Activated CD8-positive, alpha-beta T cell treated with anti-CD3 and anti-CD28 coated beads for 36 hours (primary cell): ENCODE measurements at regions not wholly inside any gene's neighbourhood (a gene's known extent, or its start where the extent isn't known, plus 50 kb on each side); places are given as distances from the start of the nearest gene placed in this dataset.

Experiments used
- ATAC-seq: fragments of 200-7000 bp; cut with Tn5 transposase; one replicate; pipeline ENCODE4 v1.10.0; 2021; ENCODE audit warnings: mild to moderate bottlenecking, moderate library complexity
- CTCF ChIA-PET: fragments of 350-600 bp; sonication (Branson Sonifier 250); formaldehyde crosslinking; loops from one replicate; lab custom pipeline; 2021; ENCODE audit warnings: antibody characterized with exemption; lab: Charles Lee
- POLR2A ChIA-PET: fragments of 350-600 bp; sonication (Branson Sonifier 250); formaldehyde crosslinking; loops from one replicate; lab custom pipeline; 2021; ENCODE audit warnings: antibody characterized with exemption; lab: Charles Lee
- DNase-seq: peaks from one replicate; pipeline ENCODE4 v3.0.0-alpha.2; 2020
- H3K27ac Mint-ChIP-seq: one replicate; pipeline ENCODE4 v1.8.0; 2021; ENCODE audit warnings: mild to moderate bottlenecking, mixed read lengths
- H3K27me3 Mint-ChIP-seq: one replicate; pipeline ENCODE4 v1.8.0; 2021; ENCODE audit warnings: mixed read lengths
- H3K36me3 Mint-ChIP-seq: one replicate; pipeline ENCODE4 v1.8.0; 2021; ENCODE audit warnings: low read depth, mixed read lengths
- H3K4me1 Mint-ChIP-seq: one replicate; pipeline ENCODE4 v1.8.0; 2021; ENCODE audit warnings: low read depth, mixed read lengths
- H3K4me3 Mint-ChIP-seq: one replicate; pipeline ENCODE4 v1.8.0; 2021; ENCODE audit warnings: mild to moderate bottlenecking, moderate library complexity, mixed read lengths
- H3K9me3 Mint-ChIP-seq: one replicate; pipeline ENCODE4 v1.8.0; 2021; ENCODE audit warnings: mixed read lengths
- intact Hi-C: fragments of 100-400 bp; cut with micrococcal nuclease; formaldehyde crosslinking; loops from one replicate; pipeline ENCODE4 v1.10.0; 2022
- TF ChIP-seq, protein P1 (sequence below): fragments of 200-600 bp; IDR thresholded peaks from one replicate; pipeline ENCODE4 v1.8.0; 2022; ENCODE audit warnings: antibody characterized with exemption, mild to moderate bottlenecking

DNA sequence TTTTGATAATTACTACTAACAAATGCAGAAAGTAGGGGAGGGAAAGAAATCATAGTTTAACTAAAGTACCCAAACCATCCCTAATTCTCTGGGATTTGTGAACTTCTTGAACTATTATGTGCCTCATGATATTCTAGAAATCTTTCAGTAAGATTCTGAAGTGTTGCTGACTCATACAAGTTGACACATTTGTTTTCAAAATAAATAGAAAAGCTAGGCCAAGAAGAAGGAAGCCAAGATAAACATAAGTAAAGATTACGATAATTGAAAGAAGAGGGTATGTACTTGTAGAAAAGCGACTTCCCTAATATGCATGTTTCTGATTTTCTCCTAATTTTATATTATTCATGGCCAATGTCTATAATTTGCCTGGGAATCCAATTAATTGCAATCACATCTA, 140.7 kb downstream of the TMSB4Y start:
- H3K36me3 Mint-ChIP-seq = peaks cover 9% of the 10 kb centered on the region
- H3K27me3 Mint-ChIP-seq = no peaks in the 10 kb centered on the region
- no peak for ATAC-seq
- intact Hi-C loops = no loop called here
- H3K27ac Mint-ChIP-seq = no peak overlapping the region
- CTCF ChIA-PET = no interaction called here
- POLR2A ChIA-PET = no interaction called here
- TF ChIP-seq, protein P1, sequence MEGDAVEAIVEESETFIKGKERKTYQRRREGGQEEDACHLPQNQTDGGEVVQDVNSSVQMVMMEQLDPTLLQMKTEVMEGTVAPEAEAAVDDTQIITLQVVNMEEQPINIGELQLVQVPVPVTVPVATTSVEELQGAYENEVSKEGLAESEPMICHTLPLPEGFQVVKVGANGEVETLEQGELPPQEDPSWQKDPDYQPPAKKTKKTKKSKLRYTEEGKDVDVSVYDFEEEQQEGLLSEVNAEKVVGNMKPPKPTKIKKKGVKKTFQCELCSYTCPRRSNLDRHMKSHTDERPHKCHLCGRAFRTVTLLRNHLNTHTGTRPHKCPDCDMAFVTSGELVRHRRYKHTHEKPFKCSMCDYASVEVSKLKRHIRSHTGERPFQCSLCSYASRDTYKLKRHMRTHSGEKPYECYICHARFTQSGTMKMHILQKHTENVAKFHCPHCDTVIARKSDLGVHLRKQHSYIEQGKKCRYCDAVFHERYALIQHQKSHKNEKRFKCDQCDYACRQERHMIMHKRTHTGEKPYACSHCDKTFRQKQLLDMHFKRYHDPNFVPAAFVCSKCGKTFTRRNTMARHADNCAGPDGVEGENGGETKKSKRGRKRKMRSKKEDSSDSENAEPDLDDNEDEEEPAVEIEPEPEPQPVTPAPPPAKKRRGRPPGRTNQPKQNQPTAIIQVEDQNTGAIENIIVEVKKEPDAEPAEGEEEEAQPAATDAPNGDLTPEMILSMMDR = no peak
- H3K4me3 Mint-ChIP-seq = no peak overlapping the region
- peaks cover 10% of the 10 kb centered on the region for H3K9me3 Mint-ChIP-seq
- no peak for DNase-seq
- no peaks in the 10 kb centered on the region for H3K4me1 Mint-ChIP-seq

DNA sequence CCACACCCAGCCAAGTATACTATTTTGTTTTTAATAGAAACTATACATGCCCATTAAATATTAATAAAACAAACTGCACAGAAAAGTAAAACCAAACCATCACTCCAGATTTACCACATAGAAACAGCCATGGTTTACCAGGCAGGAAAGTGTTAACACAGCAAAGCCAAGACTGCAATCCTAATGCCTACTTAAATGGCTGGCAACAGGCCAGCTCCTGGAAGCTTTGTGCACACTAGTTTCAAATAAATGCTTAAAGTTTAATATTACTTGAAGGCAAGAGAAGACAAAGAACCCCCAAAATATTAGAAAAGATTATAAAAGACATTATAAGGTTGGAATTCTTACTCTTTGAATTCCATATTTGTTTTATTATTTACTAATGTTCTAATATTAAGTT, 141.0 kb downstream of the VCY start:
- intact Hi-C loops = no loop called here
- Mint-ChIP-seq H3K4me3 (no peak overlapping the region), H3K27me3 (no peaks in the 10 kb centered on the region), H3K27ac (no peak overlapping the region), H3K36me3 (peaks cover 9% of the 10 kb centered on the region), H3K9me3 (peaks cover 10% of the 10 kb centered on the region), H3K4me1 (no peaks in the 10 kb centered on the region)
- CTCF ChIA-PET = no interaction called here
- TF ChIP-seq, protein P1 = no peak
- POLR2A ChIA-PET = no interaction called here
- DNase-seq = no peak
- no peak for ATAC-seq

DNA sequence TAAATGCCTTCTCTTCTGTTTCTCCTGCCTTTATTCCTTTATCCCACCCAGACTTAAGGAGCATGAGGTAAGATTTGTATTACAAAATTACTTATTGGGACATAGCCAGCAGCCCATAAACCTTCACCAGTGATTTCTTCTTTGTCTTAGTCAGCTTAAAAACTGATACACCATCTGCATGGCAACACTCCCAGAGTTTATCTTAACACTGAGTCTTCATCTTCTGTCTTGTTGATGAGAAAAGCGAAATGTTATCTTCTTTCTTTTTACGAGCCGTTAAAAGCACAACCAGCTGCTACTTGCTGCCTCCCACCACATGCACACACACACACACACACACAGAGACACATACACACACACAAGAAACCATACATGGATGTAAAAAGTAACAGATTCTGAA, 116.7 kb downstream of the VCY start:
- DNase-seq (no peak), ATAC-seq (no peak)
- H3K4me1 Mint-ChIP-seq = no peaks in the 10 kb centered on the region
- H3K27me3 Mint-ChIP-seq = no peaks in the 10 kb centered on the region
- peaks cover 2% of the 10 kb centered on the region for H3K36me3 Mint-ChIP-seq
- no peak overlapping the region for H3K27ac Mint-ChIP-seq
- ChIA-PET POLR2A (no interaction called here), CTCF (no interaction called here)
- intact Hi-C loops = no loop called here
- H3K4me3 Mint-ChIP-seq = no peak overlapping the region
- no peaks in the 10 kb centered on the region for H3K9me3 Mint-ChIP-seq
- TF ChIP-seq, protein P1 = no peak

DNA sequence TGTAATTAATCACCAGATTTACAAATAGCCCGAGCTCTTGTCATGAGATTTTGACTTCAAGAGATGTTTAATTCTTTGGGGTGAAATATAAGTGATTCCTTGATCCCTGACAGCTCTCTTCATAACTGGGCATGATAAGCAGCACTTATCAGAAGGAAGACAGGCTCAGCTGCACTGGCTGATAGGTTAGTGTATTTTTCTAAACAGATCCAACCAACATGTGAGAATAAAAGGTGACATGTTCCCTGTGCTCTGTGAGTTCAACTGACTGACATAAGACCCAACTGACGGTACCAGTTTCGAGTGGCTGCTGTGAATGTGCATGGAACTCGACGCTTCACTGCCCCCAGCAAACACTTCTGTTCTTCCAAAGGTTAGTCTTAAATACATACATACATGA, 114.8 kb downstream of the VCY start:
- Mint-ChIP-seq H3K9me3 (no peaks in the 10 kb centered on the region), H3K27ac (no peak overlapping the region), H3K4me3 (no peak overlapping the region), H3K36me3 (peaks cover 2% of the 10 kb centered on the region), H3K27me3 (no peaks in the 10 kb centered on the region), H3K4me1 (no peaks in the 10 kb centered on the region)
- CTCF ChIA-PET = no interaction called here
- intact Hi-C loops = no loop called here
- TF ChIP-seq, protein P1 = no peak
- POLR2A ChIA-PET = no interaction called here
- DNase-seq (no peak), ATAC-seq (no peak)

DNA sequence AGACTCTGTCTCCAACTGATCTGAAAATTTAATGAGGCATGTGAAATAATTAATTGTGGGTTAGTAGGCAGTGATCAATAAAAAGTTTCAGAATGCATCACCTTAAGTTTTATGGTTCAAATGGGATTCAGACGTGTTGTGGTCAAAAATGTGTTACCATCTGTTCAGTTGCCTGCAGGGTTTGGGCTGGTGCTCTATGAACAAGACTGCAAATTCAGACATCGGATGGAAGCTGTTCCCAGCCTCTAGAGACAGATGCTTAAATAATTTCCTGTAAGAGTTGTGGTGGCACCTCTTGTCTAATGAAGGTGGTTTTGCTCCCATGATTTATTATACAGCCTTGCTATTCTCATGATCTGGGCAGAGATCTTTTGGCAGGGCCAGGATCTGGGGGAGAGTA, 113.6 kb downstream of the VCY start:
- POLR2A ChIA-PET = no interaction called here
- intact Hi-C loops = no loop called here
- H3K36me3 Mint-ChIP-seq = peaks cover 2% of the 10 kb centered on the region
- no peak for DNase-seq
- no peaks in the 10 kb centered on the region for H3K27me3 Mint-ChIP-seq
- no peaks in the 10 kb centered on the region for H3K4me1 Mint-ChIP-seq
- no peak overlapping the region for H3K4me3 Mint-ChIP-seq
- CTCF ChIA-PET = no interaction called here
- TF ChIP-seq, protein P1 = no peak
- H3K27ac Mint-ChIP-seq = no peak overlapping the region
- ATAC-seq = no peak
- H3K9me3 Mint-ChIP-seq = no peaks in the 10 kb centered on the region
